Endodermal cell (in vitro differentiated cells): ENCODE measurements at regions not wholly inside any gene's neighbourhood (a gene's known extent, or its start where the extent isn't known, plus 50 kb on each side); places are given as distances from the start of the nearest gene placed in this dataset.
"Not testable (repeated sequence)": the region's sequence is repeated elsewhere in the genome, so short reads cannot be mapped to it uniquely, and the experiment has no call there.

Source experiments
- DNase-seq: peaks from one replicate; pipeline ENCODE4 v3.0.0-alpha.2; 2017
- H3K27ac ChIP-seq: 2 replicates; pipeline ENCODE4 v1.5.1; 2013; ENCODE audit warnings: mild to moderate bottlenecking, low read depth, low read length, moderate library complexity
- H3K27me3 ChIP-seq: 2 replicates; pipeline ENCODE4 v1.6.1; 2013; ENCODE audit warnings: mild to moderate bottlenecking, low read length, moderate library complexity; ENCODE audit not compliant: insufficient read depth, control insufficient read depth, poor library complexity, severe bottlenecking
- H3K36me3 ChIP-seq: 2 replicates; pipeline ENCODE4 v1.7.0; 2013; ENCODE audit warnings: mild to moderate bottlenecking, low read length, moderate library complexity; ENCODE audit not compliant: control insufficient read depth, insufficient read depth
- H3K4me1 ChIP-seq: one replicate; pipeline ENCODE4 v1.7.0; 2013; ENCODE audit warnings: low read length; ENCODE audit not compliant: control insufficient read depth, insufficient read depth
- H3K4me3 ChIP-seq: 2 replicates; pipeline ENCODE4 v1.5.1; 2013; ENCODE audit warnings: mild to moderate bottlenecking, low read length, moderate library complexity
- H3K9ac ChIP-seq: 2 replicates; pipeline ENCODE4 v1.6.1; 2013; ENCODE audit warnings: mild to moderate bottlenecking, low read length, moderate library complexity; ENCODE audit not compliant: poor library complexity, severe bottlenecking; ENCODE audit errors: extremely low read depth
- H3K9me3 ChIP-seq: 2 replicates; pipeline ENCODE4 v1.6.1; 2013; ENCODE audit warnings: mild to moderate bottlenecking, low read length, moderate library complexity; ENCODE audit not compliant: control insufficient read depth
- H3K27ac Mint-ChIP-seq: 2 replicates; pipeline ENCODE4 v1.8.0; 2020; ENCODE audit warnings: mixed read lengths
- H3K27me3 Mint-ChIP-seq: 2 replicates; pipeline ENCODE4 v1.8.0; 2021; ENCODE audit warnings: mild to moderate bottlenecking, mixed read lengths; ENCODE audit not compliant: insufficient read depth
- H3K36me3 Mint-ChIP-seq: 2 replicates; pipeline ENCODE4 v1.8.0; 2020; ENCODE audit warnings: low read depth, mixed read lengths
- H3K4me1 Mint-ChIP-seq: 2 replicates; pipeline ENCODE4 v1.8.0; 2020; ENCODE audit warnings: mixed read lengths
- H3K4me3 Mint-ChIP-seq: 2 replicates; pipeline ENCODE4 v1.8.0; 2020; ENCODE audit warnings: mild to moderate bottlenecking, moderate library complexity, mixed read lengths
- H3K9me3 Mint-ChIP-seq: 2 replicates; pipeline ENCODE4 v1.8.0; 2020; ENCODE audit warnings: mild to moderate bottlenecking, mixed read lengths
- WGBS, 2 experiments: methylation state at CpG; one replicate each; pipeline versions ENCODE4 v1.1.5 to v1.1.7; 2013; ENCODE audit warnings: missing lambda C conversion rate in 2 of 2, mixed read lengths in 1 of 2; ENCODE audit not compliant: insufficient coverage in 1 of 2, insufficient read length in 1 of 2; 5-methylcytosine and 5-hydroxymethylcytosine counted together
- TF ChIP-seq, protein P1 (sequence below): fragments of 200-600 bp; sonication (generic); conservative IDR thresholded peaks from 2 replicates; pipeline ENCODE4 v1.5.0; 2021; ENCODE audit warnings: antibody characterized with exemption, mild to moderate bottlenecking

DNA sequence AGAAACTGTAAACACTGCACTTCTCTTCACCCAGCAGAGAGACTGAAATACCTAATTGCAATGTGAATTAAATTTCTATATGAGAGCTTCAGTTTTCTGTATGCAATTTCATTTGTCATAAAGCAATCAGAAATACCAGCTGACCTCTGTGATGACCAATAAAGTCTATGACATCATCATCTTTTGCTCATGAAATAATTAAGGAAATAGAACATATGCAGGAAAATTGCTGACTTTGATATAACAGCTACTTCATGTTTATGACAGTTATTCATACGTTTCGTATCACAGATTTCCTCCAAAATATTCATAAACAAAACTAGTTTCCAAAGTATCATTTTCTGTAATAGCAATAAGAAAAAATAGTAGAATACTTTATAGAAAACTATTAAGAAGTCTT is 652.3 kb downstream of the SLCO4C1 start:
- no peaks in the 10 kb centered on the region for H3K4me1 ChIP-seq
- TF ChIP-seq, protein P1, sequence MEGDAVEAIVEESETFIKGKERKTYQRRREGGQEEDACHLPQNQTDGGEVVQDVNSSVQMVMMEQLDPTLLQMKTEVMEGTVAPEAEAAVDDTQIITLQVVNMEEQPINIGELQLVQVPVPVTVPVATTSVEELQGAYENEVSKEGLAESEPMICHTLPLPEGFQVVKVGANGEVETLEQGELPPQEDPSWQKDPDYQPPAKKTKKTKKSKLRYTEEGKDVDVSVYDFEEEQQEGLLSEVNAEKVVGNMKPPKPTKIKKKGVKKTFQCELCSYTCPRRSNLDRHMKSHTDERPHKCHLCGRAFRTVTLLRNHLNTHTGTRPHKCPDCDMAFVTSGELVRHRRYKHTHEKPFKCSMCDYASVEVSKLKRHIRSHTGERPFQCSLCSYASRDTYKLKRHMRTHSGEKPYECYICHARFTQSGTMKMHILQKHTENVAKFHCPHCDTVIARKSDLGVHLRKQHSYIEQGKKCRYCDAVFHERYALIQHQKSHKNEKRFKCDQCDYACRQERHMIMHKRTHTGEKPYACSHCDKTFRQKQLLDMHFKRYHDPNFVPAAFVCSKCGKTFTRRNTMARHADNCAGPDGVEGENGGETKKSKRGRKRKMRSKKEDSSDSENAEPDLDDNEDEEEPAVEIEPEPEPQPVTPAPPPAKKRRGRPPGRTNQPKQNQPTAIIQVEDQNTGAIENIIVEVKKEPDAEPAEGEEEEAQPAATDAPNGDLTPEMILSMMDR: no peak

DNA sequence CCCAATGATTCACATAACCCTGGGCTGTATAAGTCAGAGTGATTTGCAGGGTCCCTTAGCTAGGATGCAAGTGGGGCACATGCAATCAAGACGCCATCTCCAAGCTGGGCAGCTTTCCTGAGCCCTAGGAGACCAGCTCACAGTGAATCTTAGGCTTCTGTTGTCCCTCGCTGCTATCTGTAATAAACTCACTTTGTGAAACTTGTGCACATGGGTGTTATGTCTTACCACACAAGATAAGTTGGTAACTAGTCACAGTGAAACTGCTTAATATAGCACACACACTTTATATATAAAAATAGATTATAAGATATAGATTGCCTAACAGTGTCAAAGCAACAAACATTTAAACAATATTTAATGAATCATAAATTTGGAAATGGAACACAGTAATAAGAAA is 658.5 kb downstream of the SLCO4C1 start:
- TF ChIP-seq, protein P1: no peak

More for the DNA sequence above, 652.3 kb downstream of the SLCO4C1 start:
- H3K9ac ChIP-seq: no peak overlapping the region
- H3K4me3 Mint-ChIP-seq: no peak overlapping the region
- H3K4me3 ChIP-seq: no peak overlapping the region
- no peaks in the 10 kb centered on the region for H3K9me3 ChIP-seq
- no peaks in the 10 kb centered on the region for H3K36me3 Mint-ChIP-seq
- DNase-seq: no peak
- H3K27ac Mint-ChIP-seq: no peak overlapping the region
- H3K27me3 ChIP-seq: no peaks in the 10 kb centered on the region
- H3K36me3 ChIP-seq: no peaks in the 10 kb centered on the region
- H3K4me1 Mint-ChIP-seq: no peaks in the 10 kb centered on the region
- H3K27me3 Mint-ChIP-seq: no peaks in the 10 kb centered on the region
- 100% methylated on average over 2 of the region's 2 CpGs; no CpG with 5 or more reads in 1 of the 2 experiments for WGBS, 2 experiments
- no peaks in the 10 kb centered on the region for H3K9me3 Mint-ChIP-seq
- no peak overlapping the region for H3K27ac ChIP-seq

DNA sequence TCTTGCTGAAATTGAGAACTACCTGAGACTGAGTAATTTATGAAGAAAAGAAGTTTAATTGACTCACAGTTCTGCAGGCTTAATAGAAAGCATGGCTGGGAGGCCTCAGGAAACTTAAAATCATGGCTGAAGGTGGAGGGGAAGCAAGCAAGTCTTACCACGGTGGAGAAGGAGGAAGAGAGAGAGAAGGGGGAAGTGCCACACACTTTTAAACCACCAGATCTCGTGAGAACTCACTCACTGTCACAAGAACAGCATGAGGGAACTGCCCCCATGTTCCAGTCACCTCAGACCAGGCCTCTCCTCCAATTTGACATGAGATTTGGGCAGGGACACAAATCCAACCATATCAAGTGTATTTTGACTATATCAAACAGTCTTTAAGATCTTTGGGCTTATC is 668.3 kb downstream of the SLCO4C1 start:
- peaks cover 16% of the 10 kb centered on the region for H3K9me3 Mint-ChIP-seq
- 40 to 59% methylated on average over 1 to 2 of the region's 2 CpGs for WGBS, 2 experiments
- H3K4me1 ChIP-seq, H3K27me3 ChIP-seq, H3K4me3 ChIP-seq, DNase-seq, H3K27me3 Mint-ChIP-seq, H3K9ac ChIP-seq, H3K36me3 Mint-ChIP-seq, H3K4me3 Mint-ChIP-seq, H3K36me3 ChIP-seq, H3K27ac ChIP-seq: not testable (repeated sequence)
- peaks cover 10% of the 10 kb centered on the region for H3K9me3 ChIP-seq
- H3K27ac Mint-ChIP-seq: peak overlapping the region; percentile 2
- H3K4me1 Mint-ChIP-seq: peaks cover 15% of the 10 kb centered on the region

More for the DNA sequence above, 658.5 kb downstream of the SLCO4C1 start:
- H3K9me3 Mint-ChIP-seq: peaks cover 13% of the 10 kb centered on the region
- Histone ChIP-seq H3K27me3 (no peaks in the 10 kb centered on the region), H3K4me3 (no peak overlapping the region), H3K27ac (no peak overlapping the region), H3K9ac (no peak overlapping the region), H3K36me3 (no peaks in the 10 kb centered on the region), H3K9me3 (peaks cover 4% of the 10 kb centered on the region), H3K4me1 (no peaks in the 10 kb centered on the region)
- no peaks in the 10 kb centered on the region for H3K36me3 Mint-ChIP-seq
- no peaks in the 10 kb centered on the region for H3K4me1 Mint-ChIP-seq
- H3K4me3 Mint-ChIP-seq: no peak overlapping the region
- H3K27ac Mint-ChIP-seq: no peak overlapping the region
- WGBS, 2 experiments: 83 to 88% methylated on average over 1 to 2 of the region's 2 CpGs
- no peak for DNase-seq
- H3K27me3 Mint-ChIP-seq: no peaks in the 10 kb centered on the region

DNA sequence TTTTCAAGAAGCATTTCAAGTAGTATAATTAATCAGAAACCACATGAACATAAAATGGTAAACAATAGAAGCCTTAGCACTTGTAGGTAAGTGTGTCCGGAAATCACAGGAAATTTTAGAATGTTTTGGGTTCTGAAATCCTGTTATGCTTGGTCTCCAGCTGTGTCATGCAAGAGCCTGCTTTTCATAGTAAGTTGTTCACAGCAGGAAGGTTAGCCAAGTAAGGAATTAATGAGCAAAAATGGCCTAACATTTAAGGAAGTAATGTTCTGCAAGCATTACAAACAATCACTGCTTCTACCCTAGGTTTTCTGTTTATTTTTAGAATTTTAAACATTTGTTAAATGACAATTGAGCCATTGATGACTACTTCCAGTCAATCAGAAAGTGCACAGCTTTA is 669.5 kb downstream of the SLCO4C1 start:
- no peak overlapping the region for H3K4me3 ChIP-seq
- peaks cover 15% of the 10 kb centered on the region for H3K4me1 Mint-ChIP-seq
- TF ChIP-seq, protein P1: no peak
- no peak overlapping the region for H3K9ac ChIP-seq
- H3K36me3 ChIP-seq: no peaks in the 10 kb centered on the region
- no peaks in the 10 kb centered on the region for H3K9me3 ChIP-seq
- H3K27ac Mint-ChIP-seq: peak overlapping the region; percentile 48
- H3K4me1 ChIP-seq: no peaks in the 10 kb centered on the region
- H3K27ac ChIP-seq: no peak overlapping the region
- no peaks in the 10 kb centered on the region for H3K27me3 ChIP-seq
- H3K9me3 Mint-ChIP-seq: peaks cover 4% of the 10 kb centered on the region
- WGBS, 2 experiments: 63% methylated on average over 1 of the region's 1 CpG; no CpG with 5 or more reads in 1 of the 2 experiments
- peaks cover 2% of the 10 kb centered on the region for H3K36me3 Mint-ChIP-seq
- no peak overlapping the region for H3K4me3 Mint-ChIP-seq
- DNase-seq: no peak
- H3K27me3 Mint-ChIP-seq: no peaks in the 10 kb centered on the region
